ENCODE measurements at regions not wholly inside any gene's neighbourhood (a gene's known extent, or its start where the extent isn't known, plus 50 kb on each side); places are given as distances from the start of the nearest gene placed in this dataset.

DNA sequence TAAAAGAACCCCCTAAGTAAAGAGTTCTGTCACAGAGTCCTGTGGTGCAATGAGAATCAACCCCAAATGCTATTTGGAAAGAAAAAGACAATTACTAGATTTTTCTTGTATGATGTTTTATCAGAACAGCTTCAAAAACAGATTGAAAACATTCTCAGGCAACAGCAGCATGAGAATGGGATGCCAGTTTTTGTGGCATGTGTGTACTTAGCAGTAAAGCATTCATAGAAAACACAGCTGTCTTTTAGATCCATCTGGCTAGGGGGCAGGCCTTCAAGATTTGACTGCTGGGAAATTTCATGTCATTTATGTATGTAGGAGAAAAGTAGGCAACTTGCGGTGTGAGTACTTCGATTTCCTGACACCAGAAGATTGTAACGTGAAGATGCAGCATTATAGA lies 170.5 kb upstream of the HTR2A start:
- ATAC-seq (ENCODE audit: low read depth): no peak
- H3K9me3 ChIP-seq (ENCODE audit: control extremely low read depth in 1 of 3, control insufficient read depth in 2 of 3, insufficient read depth in 1 of 3, low read length in 2 of 3): peaks cover 0 to 9% (median 0%) of the 10 kb centered on the region in 3 donors
- Mint-ChIP-seq H3K27ac (no peak overlapping the region), H3K4me3 (no peak overlapping the region), H3K9me3 (ENCODE audit: insufficient read depth) (no peaks in the 10 kb centered on the region), H3K27me3 (peaks cover 28% of the 10 kb centered on the region), H3K4me1 (no peaks in the 10 kb centered on the region)
- H4K20me1 ChIP-seq (ENCODE audit: control insufficient read depth, insufficient read depth, low read length, poor library complexity, severe bottlenecking): no peaks in the 10 kb centered on the region
- no peaks in the 10 kb centered on the region for H3K36me3 ChIP-seq (replicated peaks in 1 of 2; ENCODE audit: control extremely low read depth in 1 of 2, control insufficient read depth in 1 of 2, extremely low read depth in 1 of 2, insufficient read depth in 2 of 2, low read length in 1 of 2)
- H3K79me2 ChIP-seq (ENCODE audit: control insufficient read depth, insufficient read depth, low read length): no peaks in the 10 kb centered on the region
- no peak for DNase-seq
- no peak overlapping the region for H3K4me3 ChIP-seq (ENCODE audit: control extremely low read depth in 1 of 5, extremely low read depth in 1 of 5, insufficient read depth in 1 of 5, low read depth in 2 of 5, low read length in 4 of 5)
- 97% methylated on average over 3 of the region's 3 CpGs for WGBS (ENCODE audit: insufficient coverage)
- POLR2A ChIA-PET: no interaction called here
- peaks cover 0 to 3% (median under 1%) of the 10 kb centered on the region in 4 experiments for H3K27me3 ChIP-seq (replicated peaks in 1 of 4; ENCODE audit: control extremely low read depth in 1 of 4, control insufficient read depth in 3 of 4, insufficient read depth in 4 of 4, low read length in 3 of 4)
- no peak overlapping the region for H2AFZ ChIP-seq (ENCODE audit: insufficient read depth, low read depth, low read length, poor library complexity, severe bottlenecking)
- no peak overlapping the region for H3K4me2 ChIP-seq (replicated peaks; ENCODE audit: low read depth, low read length, poor library complexity, severe bottlenecking)
- no peaks in the 10 kb centered on the region for H3K4me1 ChIP-seq (ENCODE audit: control insufficient read depth in 2 of 2, insufficient read depth in 2 of 2, low read length in 2 of 2)
- no peak overlapping the region for H3K9ac ChIP-seq (ENCODE audit: low read length)
- intact Hi-C loops (cut with micrococcal nuclease): no loop called here
- no peak overlapping the region for H3K27ac ChIP-seq (ENCODE audit: low read length in 2 of 2)
- CTCF ChIA-PET: interaction anchor here (0.6 kb wide), 1 partner anchor 1397 kb away, joined by 4 read pairs; no protein-coding TSS in a partner anchor
- TF ChIP-seq, protein P1, sequence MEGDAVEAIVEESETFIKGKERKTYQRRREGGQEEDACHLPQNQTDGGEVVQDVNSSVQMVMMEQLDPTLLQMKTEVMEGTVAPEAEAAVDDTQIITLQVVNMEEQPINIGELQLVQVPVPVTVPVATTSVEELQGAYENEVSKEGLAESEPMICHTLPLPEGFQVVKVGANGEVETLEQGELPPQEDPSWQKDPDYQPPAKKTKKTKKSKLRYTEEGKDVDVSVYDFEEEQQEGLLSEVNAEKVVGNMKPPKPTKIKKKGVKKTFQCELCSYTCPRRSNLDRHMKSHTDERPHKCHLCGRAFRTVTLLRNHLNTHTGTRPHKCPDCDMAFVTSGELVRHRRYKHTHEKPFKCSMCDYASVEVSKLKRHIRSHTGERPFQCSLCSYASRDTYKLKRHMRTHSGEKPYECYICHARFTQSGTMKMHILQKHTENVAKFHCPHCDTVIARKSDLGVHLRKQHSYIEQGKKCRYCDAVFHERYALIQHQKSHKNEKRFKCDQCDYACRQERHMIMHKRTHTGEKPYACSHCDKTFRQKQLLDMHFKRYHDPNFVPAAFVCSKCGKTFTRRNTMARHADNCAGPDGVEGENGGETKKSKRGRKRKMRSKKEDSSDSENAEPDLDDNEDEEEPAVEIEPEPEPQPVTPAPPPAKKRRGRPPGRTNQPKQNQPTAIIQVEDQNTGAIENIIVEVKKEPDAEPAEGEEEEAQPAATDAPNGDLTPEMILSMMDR (IDR thresholded peaks at IDR 0.05): no peak
- TF ChIP-seq EZH2 (IDR thresholded peaks at IDR 0.05; ENCODE audit: borderline replicate concordance, insufficient read depth, low read depth, low read length, poor library complexity, severe bottlenecking): no peak

DNA sequence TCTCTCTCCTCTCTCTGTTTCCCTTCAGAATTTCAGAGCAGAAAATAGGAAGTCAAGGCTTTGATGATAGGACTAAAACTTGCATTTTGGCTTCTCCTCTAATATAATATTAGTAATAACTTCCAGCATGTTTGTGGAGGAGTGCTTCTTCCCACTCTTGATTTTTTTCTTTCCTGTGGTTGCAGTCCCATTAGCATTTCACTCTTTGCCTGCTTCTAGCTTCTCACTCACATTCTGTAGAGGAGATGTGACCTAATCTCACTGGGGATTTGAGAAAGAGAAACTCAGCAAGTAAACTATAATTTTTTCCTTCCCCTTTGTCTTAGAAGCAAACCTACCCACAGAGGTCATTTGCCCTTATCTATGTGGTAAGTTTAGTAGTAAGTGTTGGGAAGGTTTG lies 169.4 kb upstream of the HTR2A start:
- H3K27ac Mint-ChIP-seq: no peak overlapping the region

More for the DNA sequence above, 169.4 kb upstream of the HTR2A start:
- no peak overlapping the region for H2AFZ ChIP-seq (ENCODE audit: insufficient read depth, low read depth, low read length, poor library complexity, severe bottlenecking)
- no peaks in the 10 kb centered on the region for H3K36me3 ChIP-seq (replicated peaks in 1 of 2; ENCODE audit: control extremely low read depth in 1 of 2, control insufficient read depth in 1 of 2, extremely low read depth in 1 of 2, insufficient read depth in 2 of 2, low read length in 1 of 2)
- H3K4me2 ChIP-seq (replicated peaks; ENCODE audit: low read depth, low read length, poor library complexity, severe bottlenecking): no peak overlapping the region
- H3K9me3 ChIP-seq (ENCODE audit: control extremely low read depth in 1 of 3, control insufficient read depth in 2 of 3, insufficient read depth in 1 of 3, low read length in 2 of 3): peaks cover 0 to 9% (median 0%) of the 10 kb centered on the region in 3 donors
- H3K27ac ChIP-seq (ENCODE audit: low read length in 2 of 2): no peak overlapping the region
- ChIA-PET CTCF (no interaction called here), POLR2A (no interaction called here)
- DNase-seq (no peak), ATAC-seq (ENCODE audit: low read depth) (no peak)
- intact Hi-C loops (cut with micrococcal nuclease): no loop called here
- H3K4me3 Mint-ChIP-seq: no peak overlapping the region
- no peaks in the 10 kb centered on the region for H3K79me2 ChIP-seq (ENCODE audit: control insufficient read depth, insufficient read depth, low read length)
- peaks cover 28% of the 10 kb centered on the region for H3K27me3 Mint-ChIP-seq
- no peak overlapping the region for H3K4me3 ChIP-seq (ENCODE audit: control extremely low read depth in 1 of 5, extremely low read depth in 1 of 5, insufficient read depth in 1 of 5, low read depth in 2 of 5, low read length in 4 of 5)
- peaks cover under 1% of the 10 kb centered on the region for H3K9me3 Mint-ChIP-seq (ENCODE audit: insufficient read depth)
- no peaks in the 10 kb centered on the region for H4K20me1 ChIP-seq (ENCODE audit: control insufficient read depth, insufficient read depth, low read length, poor library complexity, severe bottlenecking)
- H3K9ac ChIP-seq (ENCODE audit: low read length): no peak overlapping the region
- H3K4me1 ChIP-seq (ENCODE audit: control insufficient read depth in 2 of 2, insufficient read depth in 2 of 2, low read length in 2 of 2): no peaks in the 10 kb centered on the region
- no peaks in the 10 kb centered on the region for H3K4me1 Mint-ChIP-seq
- peaks cover 0 to 3% (median under 1%) of the 10 kb centered on the region in 4 experiments for H3K27me3 ChIP-seq (replicated peaks in 1 of 4; ENCODE audit: control extremely low read depth in 1 of 4, control insufficient read depth in 3 of 4, insufficient read depth in 4 of 4, low read length in 3 of 4)
- TF ChIP-seq, protein P1 (IDR thresholded peaks at IDR 0.05): no peak
- no peak for TF ChIP-seq EZH2 (IDR thresholded peaks at IDR 0.05; ENCODE audit: borderline replicate concordance, insufficient read depth, low read depth, low read length, poor library complexity, severe bottlenecking)

All from B cell (primary cell).